ENCODE measurements at regions not wholly inside any gene's neighbourhood (a gene's known extent, or its start where the extent isn't known, plus 50 kb on each side); places are given as distances from the start of the nearest gene placed in this dataset.

DNA sequence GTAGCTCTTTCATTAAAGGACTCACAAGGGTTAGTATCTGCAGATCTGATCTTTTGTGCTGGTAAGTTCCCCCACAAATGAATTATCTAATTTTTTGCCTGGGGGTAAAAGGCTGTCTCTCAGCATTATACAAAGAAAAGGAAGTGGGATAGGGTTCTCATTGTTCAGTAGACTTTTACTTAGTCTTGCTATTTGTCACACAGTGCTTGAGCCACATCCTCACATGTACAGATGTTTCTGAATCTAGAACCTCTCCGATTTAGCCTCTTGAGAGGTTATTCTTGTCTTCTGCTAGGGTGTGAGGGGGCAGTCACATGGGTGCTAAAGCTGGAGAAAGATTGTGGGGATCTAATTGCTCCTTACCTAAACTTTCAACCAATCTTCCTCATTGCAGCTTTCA lies 93.0 kb downstream of the SLC41A2 start (continued):
- TF ChIP-seq, protein P1, sequence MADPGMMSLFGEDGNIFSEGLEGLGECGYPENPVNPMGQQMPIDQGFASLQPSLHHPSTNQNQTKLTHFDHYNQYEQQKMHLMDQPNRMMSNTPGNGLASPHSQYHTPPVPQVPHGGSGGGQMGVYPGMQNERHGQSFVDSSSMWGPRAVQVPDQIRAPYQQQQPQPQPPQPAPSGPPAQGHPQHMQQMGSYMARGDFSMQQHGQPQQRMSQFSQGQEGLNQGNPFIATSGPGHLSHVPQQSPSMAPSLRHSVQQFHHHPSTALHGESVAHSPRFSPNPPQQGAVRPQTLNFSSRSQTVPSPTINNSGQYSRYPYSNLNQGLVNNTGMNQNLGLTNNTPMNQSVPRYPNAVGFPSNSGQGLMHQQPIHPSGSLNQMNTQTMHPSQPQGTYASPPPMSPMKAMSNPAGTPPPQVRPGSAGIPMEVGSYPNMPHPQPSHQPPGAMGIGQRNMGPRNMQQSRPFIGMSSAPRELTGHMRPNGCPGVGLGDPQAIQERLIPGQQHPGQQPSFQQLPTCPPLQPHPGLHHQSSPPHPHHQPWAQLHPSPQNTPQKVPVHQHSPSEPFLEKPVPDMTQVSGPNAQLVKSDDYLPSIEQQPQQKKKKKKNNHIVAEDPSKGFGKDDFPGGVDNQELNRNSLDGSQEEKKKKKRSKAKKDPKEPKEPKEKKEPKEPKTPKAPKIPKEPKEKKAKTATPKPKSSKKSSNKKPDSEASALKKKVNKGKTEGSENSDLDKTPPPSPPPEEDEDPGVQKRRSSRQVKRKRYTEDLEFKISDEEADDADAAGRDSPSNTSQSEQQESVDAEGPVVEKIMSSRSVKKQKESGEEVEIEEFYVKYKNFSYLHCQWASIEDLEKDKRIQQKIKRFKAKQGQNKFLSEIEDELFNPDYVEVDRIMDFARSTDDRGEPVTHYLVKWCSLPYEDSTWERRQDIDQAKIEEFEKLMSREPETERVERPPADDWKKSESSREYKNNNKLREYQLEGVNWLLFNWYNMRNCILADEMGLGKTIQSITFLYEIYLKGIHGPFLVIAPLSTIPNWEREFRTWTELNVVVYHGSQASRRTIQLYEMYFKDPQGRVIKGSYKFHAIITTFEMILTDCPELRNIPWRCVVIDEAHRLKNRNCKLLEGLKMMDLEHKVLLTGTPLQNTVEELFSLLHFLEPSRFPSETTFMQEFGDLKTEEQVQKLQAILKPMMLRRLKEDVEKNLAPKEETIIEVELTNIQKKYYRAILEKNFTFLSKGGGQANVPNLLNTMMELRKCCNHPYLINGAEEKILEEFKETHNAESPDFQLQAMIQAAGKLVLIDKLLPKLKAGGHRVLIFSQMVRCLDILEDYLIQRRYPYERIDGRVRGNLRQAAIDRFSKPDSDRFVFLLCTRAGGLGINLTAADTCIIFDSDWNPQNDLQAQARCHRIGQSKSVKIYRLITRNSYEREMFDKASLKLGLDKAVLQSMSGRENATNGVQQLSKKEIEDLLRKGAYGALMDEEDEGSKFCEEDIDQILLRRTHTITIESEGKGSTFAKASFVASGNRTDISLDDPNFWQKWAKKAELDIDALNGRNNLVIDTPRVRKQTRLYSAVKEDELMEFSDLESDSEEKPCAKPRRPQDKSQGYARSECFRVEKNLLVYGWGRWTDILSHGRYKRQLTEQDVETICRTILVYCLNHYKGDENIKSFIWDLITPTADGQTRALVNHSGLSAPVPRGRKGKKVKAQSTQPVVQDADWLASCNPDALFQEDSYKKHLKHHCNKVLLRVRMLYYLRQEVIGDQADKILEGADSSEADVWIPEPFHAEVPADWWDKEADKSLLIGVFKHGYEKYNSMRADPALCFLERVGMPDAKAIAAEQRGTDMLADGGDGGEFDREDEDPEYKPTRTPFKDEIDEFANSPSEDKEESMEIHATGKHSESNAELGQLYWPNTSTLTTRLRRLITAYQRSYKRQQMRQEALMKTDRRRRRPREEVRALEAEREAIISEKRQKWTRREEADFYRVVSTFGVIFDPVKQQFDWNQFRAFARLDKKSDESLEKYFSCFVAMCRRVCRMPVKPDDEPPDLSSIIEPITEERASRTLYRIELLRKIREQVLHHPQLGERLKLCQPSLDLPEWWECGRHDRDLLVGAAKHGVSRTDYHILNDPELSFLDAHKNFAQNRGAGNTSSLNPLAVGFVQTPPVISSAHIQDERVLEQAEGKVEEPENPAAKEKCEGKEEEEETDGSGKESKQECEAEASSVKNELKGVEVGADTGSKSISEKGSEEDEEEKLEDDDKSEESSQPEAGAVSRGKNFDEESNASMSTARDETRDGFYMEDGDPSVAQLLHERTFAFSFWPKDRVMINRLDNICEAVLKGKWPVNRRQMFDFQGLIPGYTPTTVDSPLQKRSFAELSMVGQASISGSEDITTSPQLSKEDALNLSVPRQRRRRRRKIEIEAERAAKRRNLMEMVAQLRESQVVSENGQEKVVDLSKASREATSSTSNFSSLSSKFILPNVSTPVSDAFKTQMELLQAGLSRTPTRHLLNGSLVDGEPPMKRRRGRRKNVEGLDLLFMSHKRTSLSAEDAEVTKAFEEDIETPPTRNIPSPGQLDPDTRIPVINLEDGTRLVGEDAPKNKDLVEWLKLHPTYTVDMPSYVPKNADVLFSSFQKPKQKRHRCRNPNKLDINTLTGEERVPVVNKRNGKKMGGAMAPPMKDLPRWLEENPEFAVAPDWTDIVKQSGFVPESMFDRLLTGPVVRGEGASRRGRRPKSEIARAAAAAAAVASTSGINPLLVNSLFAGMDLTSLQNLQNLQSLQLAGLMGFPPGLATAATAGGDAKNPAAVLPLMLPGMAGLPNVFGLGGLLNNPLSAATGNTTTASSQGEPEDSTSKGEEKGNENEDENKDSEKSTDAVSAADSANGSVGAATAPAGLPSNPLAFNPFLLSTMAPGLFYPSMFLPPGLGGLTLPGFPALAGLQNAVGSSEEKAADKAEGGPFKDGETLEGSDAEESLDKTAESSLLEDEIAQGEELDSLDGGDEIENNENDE (IDR thresholded peaks at IDR 0.05; ENCODE audit: insufficient replicate concordance, low read length): no peak
- no peak for TF ChIP-seq KDM4A (IDR thresholded peaks at IDR 0.05; ENCODE audit: low read depth, low read length, severe bottlenecking)
- no peak for TF ChIP-seq TAF1 (IDR thresholded peaks at IDR 0.05; ENCODE audit: low read depth, low read length)
- TF ChIP-seq SAP30 (IDR thresholded peaks at IDR 0.05; ENCODE audit: insufficient read depth, insufficient replicate concordance, low read length): no peak
- no peak for TF ChIP-seq JUND (IDR thresholded peaks at IDR 0.05; ENCODE audit: low read length)
- no peak for TF ChIP-seq KDM1A (IDR thresholded peaks at IDR 0.05; ENCODE audit: borderline replicate concordance, low read length)
- TF ChIP-seq SP1 (IDR thresholded peaks at IDR 0.05; ENCODE audit: low read depth, low read length): no peak
- no peak for TF ChIP-seq POLR2AphosphoS5 (IDR thresholded peaks at IDR 0.05; ENCODE audit: low read depth, low read length)
- no peak for TF ChIP-seq POLR2A (IDR thresholded peaks at IDR 0.05; ENCODE audit: control extremely low read depth in 1 of 2, low read depth in 2 of 2, low read length in 2 of 2)
- TF ChIP-seq CBX5 (IDR thresholded peaks at IDR 0.05; ENCODE audit: low read depth, low read length): no peak
- no peak for TF ChIP-seq USF2 (IDR thresholded peaks at IDR 0.05; ENCODE audit: low read length)
- no peak for TF ChIP-seq KDM5A (IDR thresholded peaks at IDR 0.05; ENCODE audit: low read length)

Data from H1 (cell line).